HG02642 (cell line): ENCODE measurements at regions not wholly inside any gene's neighbourhood (a gene's known extent, or its start where the extent isn't known, plus 50 kb on each side); places are given as distances from the start of the nearest gene placed in this dataset.
"Not testable (repeated sequence)": the region's sequence is repeated elsewhere in the genome, so short reads cannot be mapped to it uniquely, and the experiment has no call there.

Experiments used
- ATAC-seq: cut with Tn5 transposase; IDR thresholded peaks from one replicate; pipeline ENCODE4 v1.9.1; 2021; ENCODE audit warnings: mild to moderate bottlenecking; ENCODE audit not compliant: unreplicated experiment, poor library complexity

- not testable (repeated sequence) for ATAC-seq
Observed at GRCh38 chr4:154907345-154908045, 126.4 kb downstream of the RBM46 start.

GRCh38 chr4:154908168-154908567 lies 127.1 kb downstream of the RBM46 start:
- ATAC-seq = no peak

- no peak for ATAC-seq
Observed at GRCh38 chr4:154911097-154911496, 130.0 kb downstream of the RBM46 start.

GRCh38 chr4:154911608-154912098 lies 130.6 kb downstream of the RBM46 start:
- ATAC-seq = no peak

GRCh38 chr4:154916068-154916467 lies 135.0 kb downstream of the RBM46 start:
- ATAC-seq = no peak

- no peak for ATAC-seq
Observed at GRCh38 chr4:154927126-154927680, 146.1 kb downstream of the RBM46 start.

GRCh38 chr4:154928640-154929257 lies 147.7 kb downstream of the RBM46 start:
- ATAC-seq = no peak

- ATAC-seq = no peak
Observed at GRCh38 chr4:154936873-154937272, 155.8 kb downstream of the RBM46 start.

- no peak for ATAC-seq
Observed at GRCh38 chr4:154939851-154940250, 158.8 kb downstream of the RBM46 start.

GRCh38 chr4:154942176-154942575 lies 161.1 kb downstream of the RBM46 start:
- ATAC-seq = no peak

- ATAC-seq = no peak
Observed at GRCh38 chr4:154944996-154945395, 163.9 kb downstream of the RBM46 start.

- no peak for ATAC-seq
Observed at GRCh38 chr4:154946113-154946512, 165.0 kb downstream of the RBM46 start.

- ATAC-seq = no peak
Observed at GRCh38 chr4:154953691-154954090, 172.6 kb downstream of the RBM46 start.

GRCh38 chr4:154954117-154954516 lies 173.0 kb downstream of the RBM46 start:
- ATAC-seq = no peak

GRCh38 chr4:154958121-154958520 lies 177.0 kb downstream of the RBM46 start:
- ATAC-seq = no peak

GRCh38 chr4:154958621-154959358 lies 177.7 kb downstream of the RBM46 start:
- ATAC-seq = no peak

- no peak for ATAC-seq
Observed at GRCh38 chr4:154959756-154960155, 178.7 kb downstream of the RBM46 start.

GRCh38 chr4:154960476-154960875 lies 179.4 kb downstream of the RBM46 start:
- no peak for ATAC-seq

GRCh38 chr4:154961263-154961662 lies 180.2 kb downstream of the RBM46 start:
- ATAC-seq = peak; percentile 92

GRCh38 chr4:154973244-154974035 lies 192.4 kb downstream of the RBM46 start:
- ATAC-seq = no peak
